HG02798 (cell line): ENCODE measurements at regions not wholly inside any gene's neighbourhood (a gene's known extent, or its start where the extent isn't known, plus 50 kb on each side); places are given as distances from the start of the nearest gene placed in this dataset.
"Not testable (repeated sequence)": the region's sequence is repeated elsewhere in the genome, so short reads cannot be mapped to it uniquely, and the experiment has no call there.

Experiments used
- ATAC-seq: cut with Tn5 transposase; IDR thresholded peaks from one replicate; pipeline ENCODE4 v1.9.1; 2021; ENCODE audit warnings: mild to moderate bottlenecking; ENCODE audit not compliant: unreplicated experiment, poor library complexity

- ATAC-seq: no peak
Observed at GRCh38 chrX:122582280-122582974, 601.7 kb upstream of the GRIA3 start.

GRCh38 chrX:122582975-122583305 lies 601.1 kb upstream of the GRIA3 start:
- ATAC-seq: no peak

- ATAC-seq: no peak
Observed at GRCh38 chrX:122583551-122583950, 600.5 kb upstream of the GRIA3 start.

GRCh38 chrX:122584981-122585380 lies 599.1 kb upstream of the GRIA3 start:
- no peak for ATAC-seq

- no peak for ATAC-seq
Observed at GRCh38 chrX:122586831-122587230, 597.2 kb upstream of the GRIA3 start.

- no peak for ATAC-seq
Observed at GRCh38 chrX:122591546-122591945, 592.5 kb upstream of the GRIA3 start.

- no peak for ATAC-seq
Observed at GRCh38 chrX:122596998-122597397, 587.1 kb upstream of the GRIA3 start.

GRCh38 chrX:122622795-122623194 lies 561.3 kb upstream of the GRIA3 start:
- no peak for ATAC-seq

- ATAC-seq: no peak
Observed at GRCh38 chrX:122625239-122625638, 558.8 kb upstream of the GRIA3 start.

GRCh38 chrX:122625821-122626220 lies 558.3 kb upstream of the GRIA3 start:
- ATAC-seq: no peak

- ATAC-seq: no peak
Observed at GRCh38 chrX:122626871-122627270, 557.2 kb upstream of the GRIA3 start.

GRCh38 chrX:122641136-122641535 lies 542.9 kb upstream of the GRIA3 start:
- ATAC-seq: no peak

- no peak for ATAC-seq
Observed at GRCh38 chrX:122641826-122642225, 542.3 kb upstream of the GRIA3 start.

- ATAC-seq: not testable (repeated sequence)
Observed at GRCh38 chrX:122655256-122655655, 528.8 kb upstream of the GRIA3 start.

GRCh38 chrX:122666601-122667000 lies 517.5 kb upstream of the GRIA3 start:
- ATAC-seq: no peak

- ATAC-seq: no peak
Observed at GRCh38 chrX:122667667-122668066, 516.4 kb upstream of the GRIA3 start.

- ATAC-seq: no peak
Observed at GRCh38 chrX:122703762-122704161, 480.3 kb upstream of the GRIA3 start.

GRCh38 chrX:122739770-122740169 lies 444.3 kb upstream of the GRIA3 start:
- no peak for ATAC-seq

- ATAC-seq: no peak
Observed at GRCh38 chrX:122770581-122770980, 413.5 kb upstream of the GRIA3 start.

GRCh38 chrX:122771933-122772332 lies 412.1 kb upstream of the GRIA3 start:
- ATAC-seq: no peak

- no peak for ATAC-seq
Observed at GRCh38 chrX:122777766-122778165, 406.3 kb upstream of the GRIA3 start.

GRCh38 chrX:122783918-122784317 lies 400.2 kb upstream of the GRIA3 start:
- no peak for ATAC-seq

GRCh38 chrX:122787231-122787630 lies 396.8 kb upstream of the GRIA3 start:
- no peak for ATAC-seq
